K562 (cell line): ENCODE measurements at regions not wholly inside any gene's neighbourhood (a gene's known extent, or its start where the extent isn't known, plus 50 kb on each side); places are given as distances from the start of the nearest gene placed in this dataset.

Experiments
- ATAC-seq: fragments of 200-7000 bp; cut with Tn5 transposase; 3 replicates; pipeline ENCODE4 v1.9.1; 2020; ENCODE audit warnings: moderate library complexity
- BruUV-seq: library from RNA; stranded (reverse); fragments of 400-500 nt; replicated peaks from 2 replicates; lab custom pipeline; 2021; lab: Mats Ljungman, UMichigan
- CTCF ChIA-PET: fragments of 300-600 bp; formaldehyde crosslinking; extraction: SDS; loops from one replicate; lab custom pipeline; 2021; ENCODE audit warnings: low intra/inter-chr PET ratio; lab: Yijun Ruan, JAX
- POLR2A ChIA-PET: fragments of 300-600, 350-650 bp; sonication (Branson Sonifier 250); formaldehyde crosslinking; extraction: SDS; loops from one replicate; lab custom pipeline; 2021; ENCODE audit warnings: antibody characterized with exemption, inconsistent platforms; lab: Yijun Ruan, JAX
- DNase-seq, 4 experiments: peaks; one replicate each; pipeline versions ENCODE4 v3.0.0 to v3.0.0-alpha.2; 2011 to 2018; ENCODE audit warnings: low spot score in 3 of 4, mixed read lengths in 3 of 4; ENCODE audit errors: extremely low read depth in 1 of 4
- FAIRE-seq: peaks from 2 replicates; lab custom pipeline; 2011; peaks lifted over from hg19 to GRCh38; lab: Jason Lieb, UNC
- H2AFZ ChIP-seq: 2 replicates; pipeline ENCODE4 v1.6.0; 2011; ENCODE audit warnings: low read depth, low read length, control low read depth, inconsistent platforms
- H3K27ac ChIP-seq: fragments of 200-600 bp; 3 replicates; pipeline ENCODE4 v1.8.0; 2011; ENCODE audit warnings: low read depth, mild to moderate bottlenecking, control low read depth, inconsistent platforms, low read length, moderate library complexity, mixed read lengths; ENCODE audit errors: extremely low read depth
- H3K27me3 ChIP-seq, 2 experiments: fragments of 300-600 bp in 1 of 2; 2 replicates in 1 of 2; 3 replicates in 1 of 2; pipeline versions ENCODE4 v1.6.0 to v1.8.0; 2011; ENCODE audit warnings: inconsistent platforms in 2 of 2, low read length in 2 of 2, mild to moderate bottlenecking in 1 of 2, mixed read lengths in 1 of 2, moderate library complexity in 1 of 2; ENCODE audit not compliant: control insufficient read depth in 2 of 2, insufficient read depth in 2 of 2
- H3K36me3 ChIP-seq: fragments of 300-600 bp; 3 replicates; pipeline ENCODE4 v1.8.0; 2011; ENCODE audit warnings: mild to moderate bottlenecking, low read length, inconsistent platforms; ENCODE audit not compliant: control insufficient read depth, insufficient read depth
- H3K4me1 ChIP-seq, 2 experiments: fragments of 200-600 bp in 1 of 2; replicated peaks in 1 of 2; 2 replicates in 1 of 2; 3 replicates in 1 of 2; pipeline versions ENCODE4 v1.5.1 to v1.8.0; 2011; ENCODE audit warnings: inconsistent platforms in 2 of 2, low read length in 2 of 2, mild to moderate bottlenecking in 1 of 2, mixed read lengths in 1 of 2, moderate library complexity in 1 of 2; ENCODE audit not compliant: control insufficient read depth in 2 of 2, insufficient read depth in 2 of 2
- H3K4me2 ChIP-seq: 2 replicates; pipeline ENCODE4 v1.6.1; 2011; ENCODE audit warnings: low read length, control low read depth, inconsistent platforms, mixed read lengths; ENCODE audit not compliant: insufficient read depth
- H3K4me3 ChIP-seq: fragments of 200-600 bp; sonication (generic), shearing (Covaris generic); 2 replicates; pipeline ENCODE4 v1.5.1; 2016; ENCODE audit warnings: control low read depth, inconsistent platforms
- H3K79me2 ChIP-seq: fragments of 200-600 bp; 3 replicates; pipeline ENCODE4 v1.8.0; 2011; ENCODE audit warnings: low read length, inconsistent platforms; ENCODE audit not compliant: control insufficient read depth, insufficient read depth
- H3K9ac ChIP-seq, 2 experiments: 2 replicates each; pipeline versions ENCODE4 v1.6.0 to v1.6.1; 2011; ENCODE audit warnings: low read depth in 2 of 2, low read length in 2 of 2, control low read depth in 1 of 2, inconsistent platforms in 1 of 2, mild to moderate bottlenecking in 1 of 2, mixed read lengths in 1 of 2; ENCODE audit not compliant: insufficient read depth in 1 of 2
- H3K9me1 ChIP-seq: one replicate; pipeline ENCODE4 v1.6.0; 2011; ENCODE audit warnings: inconsistent platforms, mild to moderate bottlenecking, low read length, moderate library complexity; ENCODE audit not compliant: control insufficient read depth, insufficient read depth
- H3K9me3 ChIP-seq: replicated peaks from 2 replicates; pipeline ENCODE4 v1.5.1; 2011; ENCODE audit warnings: low read depth, low read length, inconsistent platforms; ENCODE audit not compliant: control insufficient read depth, insufficient read depth
- H4K20me1 ChIP-seq: replicated peaks from 2 replicates; pipeline ENCODE4 v1.6.1; 2011; ENCODE audit warnings: low read length, inconsistent platforms, mixed read lengths; ENCODE audit not compliant: control insufficient read depth, insufficient read depth
- CTCF ChIP-seq, 3 experiments: IDR thresholded peaks in 2 of 3; conservative IDR thresholded peaks in 1 of 3; 2 replicates each; pipeline ENCODE4 v1.5.1; 2011 to 2012; ENCODE audit warnings: low read length in 3 of 3, mild to moderate bottlenecking in 3 of 3, control low read depth in 2 of 3, improper control_type of control experiment in 1 of 3, inconsistent platforms in 1 of 3, low read depth in 1 of 3, mixed read lengths in 1 of 3, moderate library complexity in 1 of 3; ENCODE audit not compliant: insufficient read depth in 2 of 3
- RAD21 ChIP-seq, 2 experiments: fragments of 250-450 bp in 1 of 2; fragments of 450-650 bp in 1 of 2; sonication (Bioruptor Pico) in 1 of 2; formaldehyde crosslinking in 1 of 2; IDR thresholded peaks in 1 of 2; conservative IDR thresholded peaks in 1 of 2; 2 replicates each; pipeline versions ENCODE4 v1.4.0 to v1.8.0; 2020 to 2022; ENCODE audit warnings: mild to moderate bottlenecking in 2 of 2, moderate library complexity in 1 of 2
- SMC3 ChIP-seq: conservative IDR thresholded peaks from 2 replicates; pipeline ENCODE4 v1.6.1; 2011; ENCODE audit warnings: low read depth, low read length, improper control_type of control experiment; ENCODE audit not compliant: insufficient read depth
- ZBTB5 ChIP-seq: fragments of 450-650 bp; IDR thresholded peaks from 2 replicates; pipeline ENCODE4 v1.6.1; 2017; ENCODE audit warnings: antibody characterized with exemption
- ZNF407 ChIP-seq: fragments of 450-650 bp; IDR thresholded peaks from 2 replicates; pipeline ENCODE4 v1.6.1; 2016; ENCODE audit warnings: low read depth
- ZNF668 ChIP-seq: fragments of 250-450 bp; sonication (Bioruptor Pico); IDR thresholded peaks from 2 replicates; pipeline ENCODE4 v1.8.0; 2022; ENCODE audit warnings: mild to moderate bottlenecking, inconsistent platforms
- WGBS: fragments of 100-300 bp; shearing (Covaris generic); methylation state at CpG from one replicate; pipeline ENCODE4 v1.1.6; 2016; ENCODE audit warnings: low coverage, mixed read lengths; ENCODE audit not compliant: insufficient coverage; ENCODE audit errors: missing lambda C conversion rate; 5-methylcytosine and 5-hydroxymethylcytosine counted together
- in situ Hi-C: fragments of 300-500 bp; cut with MboI; formaldehyde crosslinking; loops from 4 replicates; pipeline ENCODE4 v1.15.0; 2018; ENCODE audit warnings: inconsistent platforms, mixed read lengths
- intact Hi-C: fragments of 100-400 bp; cut with micrococcal nuclease; formaldehyde crosslinking; loops from 2 replicates; pipeline ENCODE4 v1.14.2; 2022
- TF ChIP-seq, protein P1 (sequence below): fragments of 450-650 bp; formaldehyde crosslinking; IDR thresholded peaks from 2 replicates; pipeline ENCODE4 v1.4.0; 2020; ENCODE audit warnings: mild to moderate bottlenecking, moderate library complexity

DNA sequence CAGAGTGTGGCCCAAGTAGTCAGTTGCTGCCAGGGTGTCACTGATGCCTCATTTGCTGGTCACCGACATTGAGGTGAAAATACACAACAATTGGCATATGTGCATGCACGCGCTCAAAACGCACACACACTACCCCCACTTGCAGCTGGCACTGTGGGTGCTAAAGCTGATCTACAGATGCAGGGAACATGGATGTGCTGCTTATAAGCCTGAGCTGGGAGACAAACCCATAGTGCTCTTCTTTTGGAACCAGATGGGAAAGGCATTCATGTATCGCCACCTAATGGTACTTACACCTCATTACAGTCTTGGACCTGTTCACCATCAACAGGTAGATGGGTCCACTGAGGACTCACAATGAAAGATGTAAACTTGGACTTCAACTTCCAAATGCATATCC is 70.3 kb upstream of the CAMK1G start:
- intact Hi-C loops (loop anchor here (2.0 to 5.0 kb wide), 3 partner anchors 156 to 860 kb away; no protein-coding TSS in a partner anchor), in situ Hi-C loops (no loop called here)
- Histone ChIP-seq H4K20me1 (no peaks in the 10 kb centered on the region), H3K9ac (no peak overlapping the region), H3K79me2 (no peaks in the 10 kb centered on the region), H2AFZ (no peak overlapping the region), H3K27ac (no peak overlapping the region), H3K4me1 (no peaks in the 10 kb centered on the region), H3K4me2 (no peak overlapping the region), H3K4me3 (no peak overlapping the region), H3K9me3 (no peaks in the 10 kb centered on the region), H3K9me1 (no peaks in the 10 kb centered on the region), H3K27me3 (peaks cover 2 to 5% of the 10 kb centered on the region in 2 experiments; a peak in 1 of 5 replicates), H3K36me3 (no peaks in the 10 kb centered on the region)
- peak; percentile 32 to 60 (median 42) for DNase-seq
- no TSS peak for BruUV-seq
- ATAC-seq = peak; percentile 94
- ChIA-PET POLR2A (no interaction called here), CTCF (no interaction called here)
- 0% methylated on average over 5 of the region's 5 CpGs for WGBS
- TF ChIP-seq SMC3 (0 out of 2 replicates have a peak, but pooled peaks have one; percentile 20), ZBTB5 (no peak), RAD21 (CRISPR knock-in tag; conservative IDR thresholded peaks at IDR 0.05 in 1 of 2, IDR thresholded peaks at IDR 0.05 in 1 of 2) (peak in 1 of 2 experiments; percentile 67; a peak in 2 of 4 replicates), ZNF407 (no peak), ZNF668 (CRISPR knock-in tag) (no peak), CTCF (IDR thresholded peaks at IDR 0.05 in 2 of 3, conservative IDR thresholded peaks at IDR 0.05 in 1 of 3; ENCODE audit: insufficient read depth in 2 of 3, low read depth in 1 of 3, low read length in 3 of 3) (peak; percentile 65 to 79 (median 78))
- TF ChIP-seq, protein P1, sequence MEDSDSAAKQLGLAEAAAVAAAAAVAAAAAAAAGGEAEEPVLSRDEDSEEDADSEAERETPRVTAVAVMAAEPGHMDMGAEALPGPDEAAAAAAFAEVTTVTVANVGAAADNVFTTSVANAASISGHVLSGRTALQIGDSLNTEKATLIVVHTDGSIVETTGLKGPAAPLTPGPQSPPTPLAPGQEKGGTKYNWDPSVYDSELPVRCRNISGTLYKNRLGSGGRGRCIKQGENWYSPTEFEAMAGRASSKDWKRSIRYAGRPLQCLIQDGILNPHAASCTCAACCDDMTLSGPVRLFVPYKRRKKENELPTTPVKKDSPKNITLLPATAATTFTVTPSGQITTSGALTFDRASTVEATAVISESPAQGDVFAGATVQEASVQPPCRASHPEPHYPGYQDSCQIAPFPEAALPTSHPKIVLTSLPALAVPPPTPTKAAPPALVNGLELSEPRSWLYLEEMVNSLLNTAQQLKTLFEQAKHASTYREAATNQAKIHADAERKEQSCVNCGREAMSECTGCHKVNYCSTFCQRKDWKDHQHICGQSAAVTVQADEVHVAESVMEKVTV (CRISPR knock-in tag) = 0 out of 2 replicates have a peak, but pooled peaks have one; percentile 10
- FAIRE-seq = peak; percentile 92
